GM21529 (cell line): ENCODE measurements at regions not wholly inside any gene's neighbourhood (a gene's known extent, or its start where the extent isn't known, plus 50 kb on each side); places are given as distances from the start of the nearest gene placed in this dataset.
A peak's percentile ranks its signal among the peaks of the same experiment; 100 is the strongest.
"Not testable (repeated sequence)": the region's sequence is repeated elsewhere in the genome, so short reads cannot be mapped to it uniquely, and the experiment has no call there.

Experiments used
- ATAC-seq: cut with Tn5 transposase; IDR thresholded peaks from one replicate; pipeline ENCODE4 v1.9.1; 2021; ENCODE audit not compliant: unreplicated experiment

DNA sequence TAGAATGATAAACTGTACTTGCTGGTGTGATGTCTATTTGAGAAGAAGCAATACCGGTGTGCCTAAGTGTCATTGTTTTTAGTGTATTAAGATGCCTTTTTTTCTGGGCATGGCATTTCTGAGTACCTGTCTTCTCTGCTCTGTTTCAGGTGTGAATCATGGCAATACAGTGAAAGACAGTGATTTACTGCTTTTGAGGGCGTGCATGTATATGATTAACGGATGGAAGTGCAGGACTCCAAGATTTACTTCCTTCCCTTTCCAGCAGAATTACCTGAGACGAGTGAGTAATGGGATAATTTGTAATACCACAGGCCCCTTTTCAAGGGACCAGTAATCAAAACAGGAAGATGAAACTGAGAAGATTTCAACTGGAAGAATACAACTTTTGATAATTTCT lies 315.8 kb downstream of the SOX4 start:
- ATAC-seq = no peak

DNA sequence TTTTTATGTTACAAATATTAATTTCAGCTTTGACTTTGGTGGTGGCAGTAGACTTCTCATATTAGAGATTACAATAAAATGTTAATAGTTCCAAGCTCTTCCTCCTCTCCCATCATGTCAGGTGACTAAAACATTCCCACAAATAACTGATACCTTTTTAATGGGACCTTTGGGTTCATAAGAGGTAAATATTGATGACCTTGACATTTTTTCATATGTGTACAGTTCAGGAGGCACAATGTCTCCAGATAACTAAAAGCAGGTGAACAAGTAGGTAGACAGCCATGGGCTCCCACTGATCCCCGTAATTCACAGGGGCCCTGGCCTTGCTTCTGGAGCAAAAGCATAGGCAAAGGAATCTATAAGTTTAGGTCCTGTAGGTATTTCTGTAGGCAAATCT lies 317.7 kb downstream of the SOX4 start:
- no peak for ATAC-seq

- ATAC-seq = no peak
These were observed 318.7 kb downstream of the SOX4 start for GRCh38 chr6:21912151-21912832.

DNA sequence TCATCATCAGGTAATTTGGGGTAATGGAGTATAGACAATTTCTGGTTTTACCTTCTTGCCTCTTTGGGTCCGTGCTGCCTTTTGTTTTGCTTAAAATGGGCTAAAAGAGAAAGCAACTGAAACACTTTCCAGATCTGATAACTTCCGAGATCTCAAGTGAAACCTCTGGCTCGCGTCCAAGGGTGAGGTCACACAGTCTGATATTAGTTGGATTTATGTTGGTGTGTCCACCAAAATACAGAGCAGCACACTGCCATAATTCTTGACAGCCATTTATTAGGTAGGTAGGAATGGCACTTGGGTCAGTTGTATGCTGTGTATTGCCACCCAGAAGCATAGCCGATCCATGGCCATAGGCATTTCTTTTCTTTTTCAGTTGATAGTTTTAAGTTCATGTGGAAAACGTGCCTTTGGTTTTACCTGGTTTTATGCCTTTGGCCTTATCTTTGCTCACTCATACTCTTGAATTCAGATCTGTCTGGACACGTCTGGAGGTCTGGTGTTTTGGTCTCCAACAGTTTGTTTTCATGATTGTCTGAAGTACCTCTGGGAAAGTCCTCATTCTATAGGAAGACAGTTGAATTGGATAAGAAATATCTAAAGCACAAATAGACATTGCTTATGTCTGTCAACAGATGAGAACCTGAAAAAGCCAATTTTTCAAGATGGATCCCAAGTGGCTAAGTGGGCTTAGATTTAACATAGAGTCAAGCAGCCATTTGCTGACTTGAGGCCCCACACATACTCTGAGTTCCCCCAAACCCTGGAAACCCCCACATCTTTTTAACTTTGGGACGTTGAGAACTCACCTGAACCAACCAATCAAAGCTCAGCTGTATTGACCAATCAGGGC lies 320.8 kb downstream of the SOX4 start:
- no peak for ATAC-seq

DNA sequence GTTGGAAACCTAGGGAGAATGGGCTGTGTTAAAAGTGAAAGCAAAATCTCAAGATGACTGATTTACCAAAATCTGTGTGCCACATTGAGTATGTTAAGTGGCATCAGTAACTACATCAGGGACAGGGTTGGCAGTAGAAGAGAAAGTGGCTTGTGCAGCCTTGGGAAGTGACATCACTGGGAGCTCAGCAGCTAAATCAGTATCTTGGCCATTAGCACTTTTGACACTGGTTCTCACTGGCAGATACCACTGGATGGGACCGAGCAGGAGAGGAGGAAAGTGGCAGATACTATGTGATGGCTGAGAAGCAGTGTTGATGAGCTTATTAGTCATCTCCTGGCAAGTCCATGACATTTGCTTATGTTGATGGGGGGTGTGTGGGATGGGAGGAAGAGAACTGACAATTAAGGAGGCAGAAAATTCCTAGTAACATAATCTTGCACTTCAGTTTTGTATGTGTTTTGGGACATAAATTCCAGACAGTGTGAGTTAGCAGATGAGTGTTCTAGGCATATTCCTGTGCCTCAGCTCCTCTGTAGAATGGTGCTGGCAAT lies 322.2 kb downstream of the SOX4 start:
- ATAC-seq = no peak

DNA sequence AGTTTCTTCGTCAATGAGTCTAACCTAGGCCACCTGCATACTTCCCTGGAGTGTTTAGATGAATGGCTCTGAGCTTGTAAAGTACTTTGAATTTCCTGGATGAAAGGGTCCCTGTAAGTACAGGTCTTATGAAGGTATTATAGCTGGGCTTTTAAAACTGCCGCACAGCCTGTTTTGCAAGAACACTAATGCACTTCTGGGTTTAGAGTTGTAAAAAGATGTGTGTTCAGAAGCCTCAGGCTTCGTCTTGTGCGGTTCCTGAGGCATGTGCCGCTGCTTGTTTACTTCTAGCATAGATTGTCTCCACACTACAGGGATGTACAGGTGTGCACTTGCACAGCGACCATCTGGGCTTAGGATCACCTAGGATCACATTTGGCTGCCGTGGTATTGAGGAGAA lies 324.5 kb downstream of the SOX4 start:
- no peak for ATAC-seq

DNA sequence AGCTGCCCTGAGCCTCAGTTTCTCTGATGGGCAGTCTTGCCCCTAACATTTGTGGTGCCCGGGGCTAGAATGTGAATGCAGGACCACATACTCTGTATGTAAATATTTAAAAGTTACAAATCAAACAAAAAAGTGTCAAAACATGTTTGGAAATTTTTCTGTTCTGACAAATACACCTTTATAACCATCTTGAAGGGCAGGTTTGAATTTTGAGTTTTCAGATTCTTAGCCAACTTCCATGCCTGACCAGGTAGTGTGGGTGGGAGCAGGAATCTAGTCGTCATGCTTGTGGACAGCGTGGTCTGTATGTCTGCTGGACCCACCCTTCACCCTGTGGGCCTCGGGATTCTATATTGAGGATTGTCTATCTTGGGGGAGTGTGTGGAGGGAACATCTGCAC lies 325.1 kb downstream of the SOX4 start:
- no peak for ATAC-seq

DNA sequence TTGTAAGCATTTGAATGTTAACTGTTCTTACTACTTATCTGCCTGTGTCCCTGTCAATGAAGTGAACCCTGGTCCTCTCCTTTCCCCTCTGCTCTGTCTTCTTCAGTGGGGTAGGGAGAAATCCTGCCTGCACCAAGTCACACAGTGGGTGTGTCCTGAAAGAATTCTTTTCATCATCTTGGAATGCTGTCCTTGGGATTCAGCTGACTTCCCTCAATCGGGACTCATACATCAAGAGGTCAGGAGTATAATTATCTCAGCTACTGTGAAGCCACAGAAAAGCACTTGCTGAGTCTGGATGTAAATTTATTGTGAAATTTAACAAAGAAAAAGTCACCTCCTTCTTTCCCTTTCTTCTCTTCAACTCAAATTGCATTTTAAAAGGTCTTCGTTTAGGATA lies 328.5 kb downstream of the SOX4 start:
- ATAC-seq = no peak

GRCh38 chr6:21924002-21924401 lies 330.5 kb downstream of the SOX4 start:
- no peak for ATAC-seq

DNA sequence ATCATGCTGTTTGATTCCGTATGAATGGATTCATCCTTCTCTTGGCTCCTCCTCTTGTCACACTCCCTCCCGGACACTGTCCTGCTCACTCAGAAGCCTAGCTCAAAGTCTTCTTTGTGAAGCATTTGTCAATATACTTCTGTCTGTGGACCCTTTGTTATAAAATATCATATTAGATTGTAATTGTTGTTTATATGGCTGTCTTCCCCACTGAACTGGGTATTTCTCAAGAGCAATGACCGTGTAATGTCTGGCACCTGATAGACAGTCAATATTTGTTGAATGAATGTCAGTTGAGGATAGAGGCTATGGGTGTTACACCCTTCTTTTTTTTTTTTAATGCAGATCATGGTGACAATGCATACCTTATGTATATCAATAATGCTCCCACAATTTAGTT lies 335.3 kb downstream of the SOX4 start:
- ATAC-seq = no peak

- no peak for ATAC-seq
These were observed 338.2 kb downstream of the SOX4 start for GRCh38 chr6:21931641-21932335.

- no peak for ATAC-seq
These were observed 339.8 kb downstream of the SOX4 start for GRCh38 chr6:21933351-21933750.

GRCh38 chr6:21935142-21935541 lies 341.6 kb downstream of the SOX4 start:
- ATAC-seq = no peak

GRCh38 chr6:21935561-21936028 lies 342.0 kb downstream of the SOX4 start:
- ATAC-seq = peak; percentile 59

DNA sequence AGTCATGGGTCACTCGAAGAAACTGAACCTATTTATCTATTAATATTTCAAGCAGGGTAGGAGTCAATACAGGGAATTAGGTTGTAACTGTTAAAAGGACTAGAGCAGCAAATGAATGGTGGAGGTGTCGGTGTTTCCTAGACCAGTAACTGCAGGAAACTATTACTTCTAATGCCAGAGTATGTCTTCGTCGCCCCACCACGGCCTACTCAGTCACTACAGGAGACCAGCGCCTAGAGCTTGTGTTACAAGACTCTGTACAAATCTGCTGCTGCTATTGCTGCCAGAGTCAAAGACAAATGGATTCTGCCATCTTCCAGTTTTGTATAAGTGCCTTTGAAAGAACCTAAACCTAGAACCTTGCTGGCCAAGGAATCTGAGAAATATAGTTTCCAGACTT lies 343.9 kb downstream of the SOX4 start:
- no peak for ATAC-seq

GRCh38 chr6:21939066-21939465 lies 345.5 kb downstream of the SOX4 start:
- ATAC-seq = not testable (repeated sequence)

DNA sequence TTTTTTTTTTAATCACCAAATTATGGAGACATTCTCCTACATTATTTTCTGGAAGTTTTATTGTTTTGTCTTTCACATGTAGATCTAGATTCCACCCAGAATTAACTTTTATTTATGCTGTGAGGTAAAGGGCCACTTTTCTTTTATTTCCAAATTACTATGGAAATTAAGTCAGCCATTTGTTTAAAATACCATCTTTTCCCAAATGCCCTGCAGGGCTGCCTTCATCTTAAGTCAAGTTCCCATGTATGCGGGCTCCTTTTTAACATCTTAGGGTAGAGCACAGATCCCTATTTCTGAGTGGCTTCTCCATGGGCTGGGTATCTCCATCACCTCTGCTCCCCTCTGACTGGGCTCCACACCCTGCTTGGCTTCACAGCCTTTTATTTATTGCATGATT lies 348.4 kb downstream of the SOX4 start:
- no peak for ATAC-seq

- ATAC-seq = no peak
These were observed 349.3 kb downstream of the SOX4 start for GRCh38 chr6:21942897-21943296.

- no peak for ATAC-seq
These were observed 350.5 kb downstream of the PRL start for GRCh38 chr6:21946298-21946783.

DNA sequence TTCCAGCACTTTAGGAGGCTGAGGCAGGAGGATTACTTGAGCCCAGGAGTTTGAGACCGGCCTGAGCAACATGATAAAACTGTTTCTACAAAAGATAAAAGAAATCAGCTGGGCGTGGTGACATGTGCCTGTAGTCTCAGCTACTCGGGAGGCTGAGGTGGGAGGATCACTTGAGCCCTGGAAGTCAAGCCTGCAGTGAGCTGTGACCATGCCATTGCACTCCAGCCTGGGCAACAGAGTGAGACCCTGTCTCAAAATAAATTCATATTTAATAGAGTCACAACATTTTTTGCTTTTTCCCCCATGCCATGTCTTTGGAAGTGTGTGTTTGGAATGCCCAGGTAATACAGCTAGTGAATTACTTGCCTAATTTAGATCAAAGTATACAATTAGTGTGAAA lies 349.6 kb downstream of the PRL start:
- not testable (repeated sequence) for ATAC-seq

DNA sequence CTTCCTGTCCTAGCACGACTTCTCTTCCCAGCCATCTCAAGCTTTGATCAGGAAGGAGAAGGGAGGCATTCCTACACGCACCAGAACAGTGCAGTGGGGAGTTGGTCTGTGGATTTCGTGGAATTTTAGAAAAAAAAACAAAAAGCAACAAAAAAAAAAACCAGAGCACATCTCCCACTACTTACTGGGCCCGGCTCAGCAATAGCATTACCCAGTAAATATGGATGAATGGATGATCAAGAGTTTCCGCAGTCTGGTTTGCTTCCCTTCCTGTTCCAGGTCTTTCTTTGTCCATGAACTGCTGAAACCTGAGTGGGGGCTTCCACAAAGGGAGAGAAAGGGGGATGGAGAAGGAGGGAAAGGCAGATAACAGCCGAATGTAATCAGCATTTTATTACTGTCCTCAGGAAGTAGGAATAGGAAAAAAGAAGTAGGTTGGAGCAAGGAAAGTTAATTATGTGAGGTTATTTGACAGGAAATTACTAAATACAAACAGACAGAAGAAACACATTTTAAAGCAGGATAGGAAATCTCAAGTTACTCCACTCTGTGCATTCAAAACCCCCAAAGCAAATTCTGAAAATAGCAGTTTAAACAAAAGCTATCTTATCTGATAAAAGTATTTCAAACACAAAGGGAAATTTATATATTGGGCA lies 349.0 kb downstream of the PRL start:
- ATAC-seq = no peak
